ENCODE measurements at regions not wholly inside any gene's neighbourhood (a gene's known extent, or its start where the extent isn't known, plus 50 kb on each side); places are given as distances from the start of the nearest gene placed in this dataset.

- dilution Hi-C loops (cut with MboI; ENCODE audit: extremely low pct_ligation_motif_present, low sequenced_read_pairs) = no loop called here
- H3K9ac ChIP-seq (replicated peaks; ENCODE audit: extremely low read depth, insufficient read depth, low read length) = no peak overlapping the region
- no peaks in the 10 kb centered on the region for H3K9me1 ChIP-seq (replicated peaks; ENCODE audit: control insufficient read depth, extremely low read depth, insufficient read depth, low read length)
- TF ChIP-seq JUN (IDR thresholded peaks at IDR 0.05; ENCODE audit: borderline replicate concordance, insufficient read depth, insufficient read length, low read depth) (no peak), MAX (IDR thresholded peaks at IDR 0.05; ENCODE audit: insufficient read depth, insufficient read length) (no peak), GATA2 (IDR thresholded peaks at IDR 0.05; ENCODE audit: insufficient read depth, insufficient read length, low read depth, low read length) (no peak), POLR2AphosphoS5 (IDR thresholded peaks at IDR 0.05; ENCODE audit: insufficient read depth, low read depth, low read length) (no peak), FOS (IDR thresholded peaks at IDR 0.05; ENCODE audit: borderline replicate concordance, insufficient read depth, low read length) (no peak), CTCF (IDR thresholded peaks at IDR 0.05; ENCODE audit: extremely low read depth in 1 of 2, insufficient read depth in 1 of 2, low read depth in 1 of 2, low read length in 2 of 2) (no peak), MYC (IDR thresholded peaks at IDR 0.05; ENCODE audit: low read depth, low read length) (no peak), EZH2 (IDR thresholded peaks at IDR 0.05; ENCODE audit: borderline replicate concordance, low read depth, low read length, severe bottlenecking) (no peak), POLR2A (IDR thresholded peaks at IDR 0.05; ENCODE audit: low read depth, low read length) (no peak)
- CTCF ChIA-PET = no interaction called here
- H3K4me1 ChIP-seq (ENCODE audit: control insufficient read depth, extremely low read depth, insufficient read depth, low read length) = no peaks in the 10 kb centered on the region
- no peak overlapping the region for H3K4me3 ChIP-seq (replicated peaks in 1 of 3; ENCODE audit: insufficient read depth in 1 of 3, low read depth in 1 of 3, low read length in 3 of 3)
- no peak overlapping the region for H3K4me2 ChIP-seq (ENCODE audit: insufficient read depth, low read length)
- intact Hi-C loops (cut with micrococcal nuclease) = no loop called here
- no peaks in the 10 kb centered on the region for H3K27me3 ChIP-seq (ENCODE audit: control insufficient read depth in 2 of 2, insufficient read depth in 2 of 2, low read length in 2 of 2)
- POLR2A ChIA-PET = no interaction called here
- DNase-seq (ENCODE audit: low read depth, low spot score) (no peak), FAIRE-seq (no peak)
- no TSS peak for BruUV-seq (replicated peaks)
- no peaks in the 10 kb centered on the region for H4K20me1 ChIP-seq (replicated peaks; ENCODE audit: control insufficient read depth, extremely low read depth, insufficient read depth, low read length)
- H3K36me3 ChIP-seq (ENCODE audit: control insufficient read depth in 2 of 2, extremely low read depth in 1 of 2, insufficient read depth in 2 of 2, low read length in 2 of 2) = no peaks in the 10 kb centered on the region
- H2AFZ ChIP-seq (ENCODE audit: low read depth, low read length) = no peak overlapping the region
- H3K9me3 ChIP-seq (replicated peaks; ENCODE audit: control insufficient read depth, insufficient read depth, low read length) = peaks cover 8% of the 10 kb centered on the region
- no peak overlapping the region for H3K27ac ChIP-seq (ENCODE audit: insufficient read depth, low read depth, low read length)
- H3K79me2 ChIP-seq (ENCODE audit: control insufficient read depth, insufficient read depth, low read length) = no peaks in the 10 kb centered on the region
Measured at GRCh38 chr14:96997269-96997668, 200.1 kb downstream of the VRK1 start.
